GM19455 (cell line): ENCODE measurements at regions not wholly inside any gene's neighbourhood (a gene's known extent, or its start where the extent isn't known, plus 50 kb on each side); places are given as distances from the start of the nearest gene placed in this dataset.
"Not testable (repeated sequence)": the region's sequence is repeated elsewhere in the genome, so short reads cannot be mapped to it uniquely, and the experiment has no call there.

Source experiments
- ATAC-seq: cut with Tn5 transposase; IDR thresholded peaks from one replicate; pipeline ENCODE4 v1.9.1; 2021; ENCODE audit not compliant: unreplicated experiment

DNA sequence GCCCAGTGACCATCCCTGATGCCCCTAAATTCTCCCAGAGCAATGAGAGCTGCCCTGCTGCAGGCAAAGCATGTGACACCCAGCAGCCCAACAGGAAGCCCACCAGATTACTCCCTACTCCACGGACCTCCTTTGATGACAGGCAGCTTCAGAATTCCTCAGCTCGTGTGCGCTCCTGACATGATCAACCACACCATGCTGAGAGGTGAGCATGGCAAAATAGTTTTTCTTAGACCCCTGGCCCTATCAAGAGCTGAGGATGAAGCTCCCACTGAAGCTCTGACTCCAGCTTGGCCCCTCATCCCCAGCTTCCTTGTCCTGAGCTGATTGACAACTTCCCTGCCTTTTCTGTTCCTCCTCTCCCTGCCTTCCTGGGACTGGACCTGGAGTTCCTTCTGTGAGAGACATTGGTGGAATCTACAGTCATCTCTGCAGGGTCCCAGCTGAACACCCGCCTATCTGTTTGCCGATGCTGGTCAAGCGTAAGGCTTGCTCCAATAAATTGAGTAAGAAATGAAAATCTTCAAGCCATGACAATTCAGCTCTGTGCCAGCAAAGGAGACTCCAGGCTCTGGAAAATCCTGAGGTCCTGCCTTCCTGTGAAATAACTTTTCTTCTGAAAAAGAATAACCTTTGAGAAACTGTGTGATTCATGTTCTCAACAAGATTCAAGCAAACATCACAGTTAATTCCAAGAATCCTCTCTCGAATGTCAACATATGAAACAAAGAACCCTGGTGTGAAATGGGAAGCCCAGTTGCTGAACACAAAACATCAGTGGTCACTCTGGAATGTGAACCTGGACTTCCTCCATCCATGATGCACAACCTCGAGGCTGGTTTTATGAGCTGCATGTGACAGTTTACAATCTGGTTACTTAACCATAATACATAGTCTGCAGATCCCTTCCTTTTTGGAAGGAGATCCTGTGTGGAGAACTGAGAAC lies 201.1 kb downstream of the SPP2 start:
- ATAC-seq, result no peak

- no peak for ATAC-seq
These were observed 200.4 kb downstream of the SPP2 start for GRCh38 chr2:234250926-234251325.

DNA sequence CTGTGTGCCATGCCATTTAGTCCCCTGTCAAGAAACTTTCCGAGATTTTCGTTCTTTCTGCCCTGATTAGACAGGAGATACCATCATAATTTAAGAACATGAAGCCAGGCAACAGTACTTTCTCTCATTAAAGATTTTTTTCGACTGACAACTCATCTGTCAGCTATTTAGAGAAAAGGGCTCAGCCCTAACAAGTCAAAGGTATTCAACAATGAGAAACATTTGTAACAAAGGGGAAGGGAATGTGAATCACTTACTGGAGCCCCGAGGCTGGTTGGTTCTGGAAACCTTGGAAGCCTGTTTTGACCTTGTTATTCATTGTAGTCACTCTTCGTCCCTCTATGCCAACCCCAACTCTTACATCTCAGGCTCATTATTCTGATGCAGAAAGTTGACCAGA lies 199.4 kb downstream of the SPP2 start:
- ATAC-seq, result no peak

GRCh38 chr2:234249034-234249735 lies 198.7 kb downstream of the SPP2 start:
- no peak for ATAC-seq

DNA sequence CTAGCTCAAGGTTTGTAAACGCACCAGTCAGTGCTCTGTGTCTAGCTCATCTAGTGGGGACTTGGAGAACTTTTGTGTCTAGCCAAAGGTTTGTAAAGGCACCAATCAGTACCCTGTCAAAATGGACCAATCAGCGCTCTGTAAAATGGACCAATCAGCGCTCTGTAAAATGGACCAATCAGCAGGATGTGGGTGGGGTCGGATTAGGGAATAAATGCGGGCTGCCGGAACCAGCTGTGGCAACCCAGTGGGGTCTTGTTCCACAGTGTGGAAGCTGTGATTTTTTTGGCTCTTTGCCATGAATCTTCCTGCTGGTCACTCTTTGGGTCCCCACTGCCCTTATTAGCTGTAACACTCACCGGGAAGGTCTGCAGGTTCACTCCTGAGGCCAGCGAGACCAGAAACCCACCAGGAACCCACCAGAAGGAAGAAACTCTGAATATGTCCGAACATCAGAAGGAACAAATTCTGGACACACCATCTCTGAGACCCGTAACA lies 197.8 kb downstream of the SPP2 start:
- ATAC-seq, result not testable (repeated sequence)

DNA sequence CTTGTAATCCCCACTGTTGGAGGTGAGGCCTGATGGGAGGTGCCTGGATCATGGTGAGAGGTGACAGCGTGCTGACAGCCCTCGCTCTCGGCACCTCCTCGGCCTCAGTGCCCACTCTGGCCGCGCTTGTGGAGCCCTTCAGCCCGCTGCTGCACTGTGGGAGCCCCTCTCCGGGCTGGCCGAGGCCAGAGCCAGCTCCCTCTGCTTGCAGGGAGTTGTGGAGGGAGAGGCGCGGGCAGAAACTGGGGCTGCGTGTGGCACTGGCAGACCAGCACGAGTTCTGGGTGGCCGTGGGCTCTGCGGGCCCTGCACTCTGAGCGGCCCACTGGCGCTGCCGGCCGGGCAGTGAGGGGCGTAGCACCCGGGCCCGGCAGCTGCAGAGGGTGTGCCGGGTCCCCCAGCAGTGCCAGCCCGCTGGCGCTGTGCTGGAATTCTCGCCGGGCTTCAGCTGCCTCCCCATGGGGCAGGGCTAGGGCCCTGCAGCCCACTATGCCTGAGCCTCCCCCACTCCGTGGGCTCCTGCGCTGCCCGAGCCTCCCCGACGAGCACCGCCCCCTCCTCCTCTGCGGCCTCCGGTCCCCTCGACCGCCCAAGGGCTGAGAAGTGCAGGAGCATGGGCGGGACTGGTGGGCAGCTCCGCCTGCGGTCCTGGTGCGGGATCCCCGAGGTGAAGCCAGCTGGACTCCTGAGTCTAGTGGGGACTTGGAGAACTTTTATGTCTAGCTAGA lies 197.1 kb downstream of the SPP2 start:
- ATAC-seq, result no peak

DNA sequence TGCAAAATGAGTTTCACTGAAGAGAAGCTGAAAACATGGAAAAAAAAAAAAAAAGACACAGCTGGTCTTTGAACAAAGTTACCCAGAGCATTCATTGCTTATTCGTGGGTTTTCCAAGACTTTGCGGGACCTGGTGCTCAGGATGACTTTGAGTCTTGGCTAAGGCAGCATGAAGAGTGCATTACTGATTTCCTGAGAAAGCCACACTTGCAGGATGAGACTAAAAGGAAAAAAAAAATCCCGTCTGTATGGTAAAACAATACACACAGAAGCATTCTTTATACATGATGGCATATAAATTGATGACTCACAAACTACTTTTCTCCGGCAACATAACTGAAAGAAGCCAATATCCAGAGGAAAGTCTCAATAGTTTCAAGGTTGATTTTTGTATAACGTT lies 195.4 kb downstream of the SPP2 start:
- ATAC-seq, result no peak

- no peak for ATAC-seq
These were observed 193.5 kb downstream of the SPP2 start for GRCh38 chr2:234243871-234244565.

DNA sequence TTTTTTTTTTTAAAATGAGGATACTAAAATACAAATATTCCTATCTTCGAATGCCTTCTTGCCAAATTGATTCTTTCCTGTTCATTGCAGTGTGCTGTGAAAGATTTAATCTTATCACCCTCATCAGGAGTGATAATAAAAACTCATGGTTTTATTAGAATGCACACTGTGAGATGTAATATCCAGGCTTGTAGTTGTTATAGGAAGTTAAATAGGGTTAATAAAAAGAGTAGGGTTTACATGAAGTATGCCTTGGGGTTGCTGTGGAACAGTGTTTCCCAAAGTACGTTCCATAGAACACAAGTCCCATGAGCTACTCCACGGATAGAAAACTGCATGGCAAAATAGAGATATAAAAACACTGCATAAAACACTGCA lies 191.9 kb downstream of the SPP2 start:
- ATAC-seq, result no peak

DNA sequence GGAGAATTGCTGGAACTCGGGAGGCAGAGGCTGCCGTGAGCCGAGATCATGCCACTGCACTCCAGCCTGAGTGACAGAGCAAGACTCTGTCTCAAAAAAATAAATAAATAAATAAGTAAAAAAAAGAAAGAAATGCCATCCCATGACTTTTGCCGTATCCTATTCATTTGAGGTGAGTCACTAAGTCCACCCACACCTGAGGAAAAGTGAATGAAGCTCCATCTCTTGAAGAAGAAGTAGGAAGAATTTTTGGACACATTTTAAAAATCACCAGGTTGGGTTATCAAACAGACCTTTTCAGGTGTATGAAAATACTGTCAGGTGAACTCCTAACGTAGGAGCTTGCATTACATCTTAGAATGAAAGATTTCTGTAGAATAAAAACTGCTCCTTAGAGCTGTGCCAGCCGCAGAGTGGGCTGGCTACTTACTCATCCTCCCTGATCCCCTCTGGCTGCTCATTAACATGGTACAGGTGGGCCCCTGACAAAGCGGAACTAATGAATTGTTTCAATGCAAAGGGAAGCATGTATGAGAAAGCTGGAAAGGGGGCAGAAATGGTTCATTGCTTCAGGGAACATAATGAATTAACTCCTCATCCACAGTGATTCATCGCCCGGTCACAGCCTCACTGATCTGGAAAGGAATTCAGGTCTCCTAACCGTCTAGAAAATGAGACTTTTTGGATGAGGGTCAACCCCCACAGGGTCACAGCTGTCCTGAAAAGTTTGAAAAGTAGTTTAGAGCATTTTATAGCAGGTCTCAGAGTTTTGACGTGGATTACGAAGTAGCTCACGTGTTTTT lies 191.4 kb downstream of the SPP2 start:
- ATAC-seq, result no peak

- no peak for ATAC-seq
These were observed 190.4 kb downstream of the SPP2 start for GRCh38 chr2:234240917-234241316.

DNA sequence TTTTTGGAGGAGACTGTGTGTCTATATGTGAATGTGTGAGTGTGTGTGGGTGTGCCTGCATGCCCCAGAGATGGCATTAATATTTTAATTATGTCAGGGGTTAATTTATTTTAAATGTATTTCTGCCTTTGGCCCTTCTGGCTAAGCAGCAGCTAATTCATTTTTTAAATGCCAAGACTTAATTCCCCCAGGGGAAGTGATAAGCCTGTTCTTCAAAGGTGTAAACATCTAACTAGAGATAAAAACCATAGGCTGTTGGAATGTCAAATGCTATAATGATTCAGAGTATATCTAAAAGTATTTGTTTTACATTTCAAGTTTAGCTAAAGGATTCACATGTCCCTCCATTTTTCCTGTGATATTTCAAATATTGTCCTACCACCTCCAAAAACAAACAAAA lies 184.7 kb downstream of the SPP2 start:
- no peak for ATAC-seq

GRCh38 chr2:234231460-234231859 lies 181.0 kb downstream of the SPP2 start:
- ATAC-seq, result no peak

DNA sequence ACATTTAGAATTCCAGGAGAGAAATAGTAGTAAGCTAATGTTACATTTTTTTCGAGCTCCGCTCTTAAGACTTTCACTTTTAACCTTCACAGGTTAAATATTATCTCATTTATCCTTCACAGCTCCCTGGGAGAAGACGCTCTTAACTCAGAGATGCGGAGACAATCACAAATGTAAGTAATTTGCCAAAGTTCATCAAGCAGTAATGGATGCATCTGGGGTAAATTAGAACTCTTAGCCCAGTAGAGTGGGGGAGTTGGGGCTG lies 168.5 kb downstream of the SPP2 start:
- ATAC-seq, result no peak

- no peak for ATAC-seq
These were observed 168.0 kb downstream of the SPP2 start for GRCh38 chr2:234218266-234219045.

- no peak for ATAC-seq
These were observed 162.0 kb downstream of the SPP2 start for GRCh38 chr2:234212534-234212933.

- no peak for ATAC-seq
These were observed 161.3 kb downstream of the SPP2 start for GRCh38 chr2:234211797-234212196.

- ATAC-seq, result no peak
These were observed 156.2 kb downstream of the SPP2 start for GRCh38 chr2:234206738-234207137.

DNA sequence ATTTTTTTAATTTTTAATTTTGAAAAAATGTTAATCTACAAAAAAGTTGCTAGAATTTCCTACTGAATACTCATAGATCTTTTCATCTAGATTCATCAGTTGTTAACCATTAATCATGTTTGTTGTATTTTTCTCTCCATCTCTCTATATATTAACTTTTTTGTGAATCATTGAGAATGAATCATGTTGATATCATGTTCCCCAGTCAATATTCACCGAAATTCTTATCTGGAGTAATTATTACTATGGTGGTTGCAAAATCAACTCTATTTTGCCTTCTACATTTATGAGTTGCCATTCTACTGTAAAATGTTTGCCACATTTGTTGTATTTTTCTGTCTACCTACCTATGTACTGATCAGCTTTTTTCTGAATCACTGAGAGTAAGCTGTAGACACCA lies 154.0 kb downstream of the SPP2 start:
- no peak for ATAC-seq
